ENCODE measurements at regions not wholly inside any gene's neighbourhood (a gene's known extent, or its start where the extent isn't known, plus 50 kb on each side); places are given as distances from the start of the nearest gene placed in this dataset.
A peak's percentile ranks its signal among the peaks of the same experiment; 100 is the strongest.

- no peak for DNase-seq (ENCODE audit: low read depth)
These were observed 151.9 kb upstream of the CYRIA start for GRCh38 chr2:16817305-16818202.

DNA sequence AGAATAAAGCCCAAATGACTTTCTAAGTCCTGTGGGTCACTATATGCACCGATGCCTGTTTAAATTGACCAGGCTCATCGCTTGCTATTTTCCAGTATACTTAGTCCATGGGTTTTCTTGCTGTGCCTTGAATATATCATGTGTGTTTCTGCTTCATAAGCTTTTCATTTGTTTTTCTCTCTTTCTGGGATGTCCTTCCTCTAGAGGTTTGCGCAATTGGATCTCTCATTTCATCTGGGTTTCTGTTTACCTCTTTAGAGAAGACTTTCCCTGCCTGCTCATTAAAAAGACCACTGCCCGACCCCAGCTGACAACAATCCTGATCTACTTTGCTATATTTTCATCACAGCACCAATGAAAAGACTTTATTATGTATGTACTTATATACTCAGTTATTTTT, 150.9 kb upstream of the CYRIA start:
- no peak for DNase-seq (ENCODE audit: low read depth)

- DNase-seq (ENCODE audit: low read depth): no peak
These were observed 150.4 kb upstream of the CYRIA start for GRCh38 chr2:16816016-16816415.

- DNase-seq (ENCODE audit: low read depth): no peak
These were observed 148.0 kb upstream of the CYRIA start for GRCh38 chr2:16813593-16813992.

- no peak for DNase-seq (ENCODE audit: low read depth)
These were observed 132.8 kb upstream of the CYRIA start for GRCh38 chr2:16798472-16798871.

GRCh38 chr2:16791496-16791895, 125.9 kb upstream of the CYRIA start:
- no peak for DNase-seq (ENCODE audit: low read depth)

GRCh38 chr2:16785149-16785548, 119.5 kb upstream of the CYRIA start:
- DNase-seq (ENCODE audit: low read depth): no peak

GRCh38 chr2:16784652-16785051, 119.0 kb upstream of the CYRIA start:
- no peak for DNase-seq (ENCODE audit: low read depth)

GRCh38 chr2:16777123-16777870, 111.7 kb upstream of the CYRIA start:
- DNase-seq (ENCODE audit: low read depth): no peak

DNA sequence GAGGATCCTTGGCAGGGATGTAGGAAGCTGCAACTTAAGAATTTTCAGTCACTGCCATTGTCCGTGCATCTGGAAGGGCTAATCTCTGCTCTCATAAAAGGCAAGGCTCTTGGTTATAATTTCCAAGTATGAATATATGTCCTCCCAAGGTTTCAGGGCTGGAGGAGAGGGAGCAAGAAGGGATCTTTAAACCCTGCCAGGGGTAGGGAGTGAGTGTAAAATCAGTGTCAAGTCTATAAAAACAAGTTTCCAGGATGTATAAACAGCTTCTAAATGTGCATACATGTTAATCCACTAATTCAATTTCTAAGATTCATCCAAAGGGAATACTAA, 110.2 kb upstream of the CYRIA start:
- DNase-seq (ENCODE audit: low read depth): no peak

DNA sequence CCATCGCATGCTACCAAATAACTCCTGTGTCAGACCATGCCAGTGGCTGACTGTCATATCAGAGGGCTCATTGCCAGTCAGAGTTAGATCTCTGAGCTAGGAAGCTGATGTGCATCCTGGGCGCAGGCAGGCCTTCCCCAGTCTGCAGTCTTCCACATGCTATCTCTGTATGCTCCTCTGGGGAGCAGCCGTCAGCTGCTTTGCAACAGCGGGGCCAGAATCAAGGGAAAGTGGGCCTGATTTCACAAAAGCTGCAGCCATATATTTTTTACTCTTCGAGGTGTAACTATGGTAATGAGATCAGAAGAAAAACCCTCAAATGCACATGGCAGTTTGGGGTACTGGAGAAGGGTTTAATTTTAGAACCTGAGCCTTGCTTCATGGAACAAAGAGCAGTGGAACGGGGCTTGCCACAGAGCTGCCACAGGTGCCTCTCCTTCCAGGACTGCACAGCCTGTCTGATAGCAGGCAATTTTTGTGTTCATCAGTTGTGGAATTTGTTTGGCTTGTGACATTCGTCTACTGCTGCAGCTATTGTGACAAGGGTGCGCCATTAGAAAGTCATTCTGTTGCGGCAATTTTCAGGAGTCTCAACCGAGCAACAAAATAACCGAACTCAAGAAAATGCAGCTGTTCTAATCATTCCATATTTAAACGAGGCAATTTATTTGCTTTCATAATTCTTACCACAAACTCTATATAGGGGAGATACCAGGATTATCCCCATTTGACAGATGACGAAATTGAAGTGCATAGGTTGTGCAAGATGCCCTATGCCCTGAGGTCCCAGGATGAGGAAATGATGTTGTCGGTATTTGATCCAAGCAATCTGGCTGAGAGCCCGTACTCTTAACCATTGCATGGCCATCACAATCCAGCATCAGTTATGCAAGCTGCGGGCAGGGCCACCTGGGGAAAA, 109.6 kb upstream of the CYRIA start:
- DNase-seq (ENCODE audit: low read depth): no peak

DNA sequence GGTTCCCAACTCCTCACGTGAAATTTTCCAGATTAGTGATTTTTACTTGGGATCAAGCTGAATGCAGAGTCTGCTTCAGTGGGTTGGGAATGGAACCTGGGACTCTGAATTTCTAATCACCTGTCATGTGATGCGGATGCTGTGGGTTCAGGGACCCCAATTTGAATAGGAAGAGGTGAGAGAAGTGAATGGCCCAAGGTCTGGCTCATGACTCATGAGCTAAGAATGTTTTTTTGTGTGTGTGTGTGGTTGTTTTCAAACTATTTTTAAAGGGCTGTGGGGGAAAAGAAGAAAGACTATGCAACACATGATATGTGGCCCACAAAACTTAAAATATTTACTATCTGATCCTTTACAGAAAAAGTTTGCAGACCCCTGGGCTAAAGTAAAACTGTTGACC, 108.5 kb upstream of the CYRIA start:
- DNase-seq (ENCODE audit: low read depth): no peak

DNA sequence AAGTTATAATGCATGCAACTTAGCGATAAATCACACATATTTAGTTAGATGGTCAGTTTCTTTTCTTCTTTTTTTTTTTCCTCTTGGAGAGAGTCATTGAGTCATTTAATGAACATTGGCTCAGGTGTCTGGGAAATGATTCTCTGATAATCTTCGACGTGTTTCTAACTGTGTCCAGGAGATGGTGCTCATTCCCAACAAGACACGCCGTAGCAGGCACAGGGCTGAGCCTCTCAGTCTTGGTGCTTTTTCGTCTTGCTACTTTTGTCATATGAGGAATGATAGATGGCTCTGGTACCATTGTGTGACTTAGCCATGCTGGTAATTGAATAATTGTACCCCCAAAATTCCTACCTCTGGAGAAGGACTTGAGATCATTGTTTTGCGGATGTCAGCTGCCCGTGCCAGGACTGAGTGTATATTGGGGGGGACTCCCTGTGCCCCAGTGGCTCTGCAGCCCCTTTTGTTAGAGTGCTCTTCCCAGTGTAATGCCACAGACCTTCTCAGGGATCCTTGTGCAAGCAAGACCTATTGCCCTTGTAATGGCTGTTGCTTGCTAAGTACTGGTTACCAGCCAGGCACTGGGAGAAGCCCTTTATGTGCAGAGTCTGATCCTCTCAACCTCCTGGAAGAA, 107.6 kb upstream of the CYRIA start:
- DNase-seq (ENCODE audit: low read depth): peak; percentile 25

- DNase-seq (ENCODE audit: low read depth): no peak
These were observed 102.3 kb upstream of the CYRIA start for GRCh38 chr2:16767789-16768476.

DNA sequence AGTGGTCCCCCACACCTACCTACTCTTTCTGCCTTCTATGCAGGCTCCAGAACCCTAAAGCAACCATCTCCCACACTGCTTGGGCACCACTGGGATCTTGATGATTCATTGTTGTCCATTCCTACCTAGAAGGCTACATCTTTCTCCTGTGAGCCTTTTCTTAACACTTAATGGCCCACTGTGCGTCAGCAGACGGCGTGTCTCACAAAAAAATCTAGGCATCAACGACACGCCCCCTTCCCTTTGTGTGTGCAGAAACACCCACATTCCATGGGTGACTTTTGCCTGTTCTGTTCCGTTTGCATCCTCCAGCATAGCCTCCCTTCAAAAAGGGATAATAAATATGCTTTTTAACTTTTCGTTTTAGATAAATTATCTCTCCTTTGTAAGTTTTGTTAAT, 99.7 kb upstream of the CYRIA start:
- no peak for DNase-seq (ENCODE audit: low read depth)

GRCh38 chr2:16764487-16764886, 98.9 kb upstream of the CYRIA start:
- no peak for DNase-seq (ENCODE audit: low read depth)

DNA sequence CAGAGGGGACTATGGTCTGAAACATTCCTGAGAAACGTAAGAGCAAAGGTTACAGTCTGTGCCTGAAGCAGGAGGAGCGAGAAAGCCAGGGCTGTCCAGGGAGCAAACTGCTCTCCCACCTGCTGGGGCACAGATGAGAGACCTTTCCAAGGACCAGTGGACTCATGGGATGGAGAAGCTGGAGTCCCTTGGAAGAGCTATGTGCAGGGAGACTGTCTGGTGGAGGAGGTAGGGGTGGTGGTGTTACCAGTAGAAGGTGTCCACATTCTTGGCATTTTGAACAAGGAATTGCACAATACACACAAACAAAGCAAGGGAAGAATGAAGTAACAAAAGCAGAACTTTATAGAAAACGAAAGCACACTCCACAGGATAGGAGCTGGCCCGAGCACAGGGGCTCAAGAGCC, 97.9 kb upstream of the CYRIA start:
- DNase-seq (ENCODE audit: low read depth): no peak

DNA sequence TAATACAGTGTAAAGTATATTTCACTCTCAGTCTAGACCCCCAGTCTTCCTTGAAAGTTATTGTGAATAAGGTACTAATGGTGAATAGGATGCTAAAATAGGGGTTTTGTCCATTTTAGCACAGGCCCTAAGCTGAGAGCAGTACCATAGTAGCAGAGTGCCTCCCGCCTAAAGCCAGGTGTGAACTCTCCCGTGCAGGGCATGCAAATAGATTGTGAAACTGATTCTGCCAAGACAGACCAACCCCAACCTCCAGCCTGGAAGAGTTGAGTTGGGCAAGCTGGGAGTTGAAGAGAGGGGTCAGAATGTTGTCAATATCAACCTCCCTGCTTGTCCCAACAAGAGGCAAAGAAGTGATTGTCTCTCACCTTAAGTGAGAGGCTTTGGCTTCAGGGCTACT, 97.4 kb upstream of the CYRIA start:
- DNase-seq (ENCODE audit: low read depth): no peak

DNA sequence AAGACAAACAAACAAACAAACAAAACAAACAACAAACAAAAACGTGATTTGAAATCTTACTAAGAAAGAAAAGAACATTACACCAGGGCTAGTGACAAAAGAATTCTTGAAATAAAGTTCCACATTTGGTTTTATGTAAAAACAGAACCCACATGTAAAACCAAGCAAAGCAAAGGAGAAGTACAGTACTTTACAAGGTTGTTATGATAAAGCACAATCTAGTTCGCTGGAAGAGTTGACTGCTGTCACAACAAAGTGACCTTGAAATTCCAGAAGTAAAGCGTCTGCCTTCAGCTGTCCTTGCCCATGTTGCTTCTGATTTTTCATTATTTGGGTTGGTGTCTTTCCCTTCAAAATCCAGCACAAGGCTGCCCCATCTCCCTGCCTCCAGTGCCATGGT, 94.8 kb upstream of the CYRIA start:
- DNase-seq (ENCODE audit: low read depth): no peak

DNA sequence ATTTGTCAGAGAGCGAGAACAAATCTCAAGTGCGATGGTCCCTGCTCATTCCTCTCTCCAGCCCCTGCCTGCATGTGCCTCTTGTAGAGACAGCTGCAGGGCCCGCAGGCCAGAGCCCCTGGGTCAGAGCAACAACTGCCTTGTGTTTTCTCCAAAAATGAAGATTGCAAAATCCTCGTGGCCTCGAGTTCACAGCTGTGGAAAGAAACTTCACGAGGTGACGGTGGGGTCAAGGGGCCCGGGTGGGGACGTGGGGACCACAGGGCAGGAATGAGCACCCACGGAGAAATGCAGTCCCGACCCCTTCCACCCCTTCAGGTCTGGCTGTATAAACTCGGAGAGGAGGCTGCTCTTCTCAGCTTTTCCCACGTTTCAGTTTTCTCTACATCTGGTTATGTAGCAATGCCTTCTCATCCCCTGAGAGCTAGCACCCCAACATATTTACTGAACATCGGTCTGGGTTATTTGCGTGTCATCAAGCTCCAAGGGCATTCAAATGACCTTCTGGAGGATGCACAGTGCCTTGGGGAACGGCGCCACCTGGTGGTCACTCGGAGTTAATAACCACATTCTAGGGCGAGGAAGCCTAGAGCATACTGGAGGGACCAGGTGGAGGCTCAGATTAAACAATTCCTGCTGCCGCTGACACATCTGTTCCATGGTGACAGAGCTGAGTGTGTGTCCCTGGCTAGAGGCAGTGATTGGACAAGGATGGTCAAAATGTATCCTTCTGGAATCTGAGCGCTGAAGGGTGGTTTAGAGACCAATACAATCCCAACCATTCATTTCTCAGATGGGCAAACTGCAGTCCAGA, 91.4 kb upstream of the CYRIA start:
- peak; percentile 36 for DNase-seq (ENCODE audit: low read depth)

GRCh38 chr2:16755442-16755841, 89.8 kb upstream of the CYRIA start:
- no peak for DNase-seq (ENCODE audit: low read depth)

Data from stromal cell of bone marrow (primary cell).